SK-N-SH treated with all-trans-retinoic acid at 6 μM for 48 hours (cell line): ENCODE measurements at regions not wholly inside any gene's neighbourhood (a gene's known extent, or its start where the extent isn't known, plus 50 kb on each side); places are given as distances from the start of the nearest gene placed in this dataset.

ENCODE experiments used
- ATAC-seq: fragments of 200-7000 bp; cut with Tn5 transposase; 3 replicates; pipeline ENCODE4 v1.9.1; 2020; ENCODE audit warnings: mild to moderate bottlenecking, moderate library complexity
- ARNTL ChIP-seq: fragments of 450-650 bp; formaldehyde crosslinking; IDR thresholded peaks from 2 replicates; pipeline ENCODE4 v1.5.0; 2020; ENCODE audit warnings: low read depth, mild to moderate bottlenecking, moderate library complexity, borderline replicate concordance
- CREB5 ChIP-seq: fragments of 250-450 bp; sonication (Bioruptor Pico); IDR thresholded peaks from 2 replicates; pipeline ENCODE4 v1.5.1; 2020; ENCODE audit warnings: low read depth, mild to moderate bottlenecking, moderate library complexity
- CSDC2 ChIP-seq: fragments of 250-450 bp; sonication (Bioruptor Pico); IDR thresholded peaks from 2 replicates; pipeline ENCODE4 v1.5.0; 2020; ENCODE audit warnings: mild to moderate bottlenecking, moderate library complexity
- CSRNP3 ChIP-seq: fragments of 250-450 bp; sonication (Bioruptor Pico); IDR thresholded peaks from 2 replicates; pipeline ENCODE4 v1.5.1; 2021; ENCODE audit warnings: mild to moderate bottlenecking, moderate library complexity
- ESRRG ChIP-seq: fragments of 250-450 bp; sonication (Bioruptor Pico); IDR thresholded peaks from 2 replicates; pipeline ENCODE4 v1.6.1; 2021; ENCODE audit warnings: mild to moderate bottlenecking
- GLIS3 ChIP-seq: fragments of 250-450 bp; sonication (Bioruptor Pico); IDR thresholded peaks from 2 replicates; pipeline ENCODE4 v1.5.0; 2020; ENCODE audit warnings: mild to moderate bottlenecking, moderate library complexity
- ISL1 ChIP-seq: fragments of 250-450 bp; sonication (Bioruptor Pico); IDR thresholded peaks from 2 replicates; pipeline ENCODE4 v2.1.2; 2022; ENCODE audit warnings: mild to moderate bottlenecking, moderate library complexity
- OSR1 ChIP-seq: fragments of 250-450 bp; sonication (Bioruptor Pico); IDR thresholded peaks from 2 replicates; pipeline ENCODE4 v1.8.0; 2022; ENCODE audit warnings: moderate library complexity, mild to moderate bottlenecking, inconsistent platforms
- PATZ1 ChIP-seq: fragments of 250-450 bp; sonication (Bioruptor Pico); IDR thresholded peaks from 2 replicates; pipeline ENCODE4 v1.8.0; 2020; ENCODE audit warnings: mild to moderate bottlenecking, moderate library complexity, borderline replicate concordance
- POU6F1 ChIP-seq: fragments of 250-450 bp; sonication (Bioruptor Pico); IDR thresholded peaks from 2 replicates; pipeline ENCODE4 v1.8.0; 2021; ENCODE audit warnings: low read depth, mild to moderate bottlenecking, moderate library complexity, borderline replicate concordance
- PPARA ChIP-seq: fragments of 250-450 bp; sonication (Bioruptor Pico); IDR thresholded peaks from 2 replicates; pipeline ENCODE4 v1.5.0; 2020; ENCODE audit warnings: mild to moderate bottlenecking, borderline replicate concordance
- RARB ChIP-seq: fragments of 250-450 bp; sonication (Bioruptor Pico); IDR thresholded peaks from 2 replicates; pipeline ENCODE4 v1.8.0; 2021; ENCODE audit warnings: mild to moderate bottlenecking, moderate library complexity
- SNAI2 ChIP-seq: fragments of 250-450 bp; sonication (Bioruptor Pico); IDR thresholded peaks from 2 replicates; pipeline ENCODE4 v1.5.0; 2020; ENCODE audit warnings: mild to moderate bottlenecking, moderate library complexity
- TOX ChIP-seq: fragments of 250-450 bp; sonication (Bioruptor Pico); IDR thresholded peaks from 2 replicates; pipeline ENCODE4 v1.8.0; 2021; ENCODE audit warnings: mild to moderate bottlenecking, moderate library complexity, borderline replicate concordance
- TSHZ2 ChIP-seq: fragments of 250-450 bp; sonication (Bioruptor Pico); IDR thresholded peaks from 2 replicates; pipeline ENCODE4 v1.5.0; 2020; ENCODE audit warnings: mild to moderate bottlenecking, moderate library complexity
- ZFP3 ChIP-seq: fragments of 250-450 bp; sonication (Bioruptor Pico); IDR thresholded peaks from 2 replicates; pipeline ENCODE4 v1.5.0; 2020; ENCODE audit warnings: mild to moderate bottlenecking, moderate library complexity
- ZFP30 ChIP-seq: fragments of 450-650 bp; formaldehyde crosslinking; IDR thresholded peaks from 2 replicates; pipeline ENCODE4 v1.5.0; 2022; ENCODE audit warnings: mild to moderate bottlenecking, moderate library complexity
- ZNF565 ChIP-seq: fragments of 450-650 bp; formaldehyde crosslinking; conservative IDR thresholded peaks from 2 replicates; pipeline ENCODE4 v1.5.0; 2020; ENCODE audit warnings: low read depth, mild to moderate bottlenecking, moderate library complexity
- ZNF8 ChIP-seq: fragments of 450-650 bp; formaldehyde crosslinking; IDR thresholded peaks from 2 replicates; pipeline ENCODE4 v1.5.0; 2020; ENCODE audit warnings: mild to moderate bottlenecking, moderate library complexity

- TF ChIP-seq CSRNP3 (CRISPR knock-in tag) (no peak), ZFP30 (CRISPR knock-in tag) (no peak), GLIS3 (CRISPR knock-in tag) (no peak), CREB5 (no peak), ZNF8 (no peak), POU6F1 (CRISPR knock-in tag) (no peak), OSR1 (CRISPR knock-in tag) (no peak), ZFP3 (no peak), ISL1 (CRISPR knock-in tag) (no peak), ZNF565 (CRISPR knock-in tag) (no peak), CSDC2 (no peak), SNAI2 (CRISPR knock-in tag) (no peak), PATZ1 (CRISPR knock-in tag) (no peak), PPARA (CRISPR knock-in tag) (no peak), TSHZ2 (CRISPR knock-in tag) (no peak), ARNTL (CRISPR knock-in tag) (no peak), ESRRG (CRISPR knock-in tag) (no peak), RARB (CRISPR knock-in tag) (no peak), TOX (no peak)
- ATAC-seq, result no peak
Measured at GRCh38 chr10:79883986-79884385, 57.4 kb downstream of the NUTM2E start.

- ATAC-seq, result no peak
- TF ChIP-seq RARB (CRISPR knock-in tag) (no peak), CSRNP3 (CRISPR knock-in tag) (no peak), ZFP30 (CRISPR knock-in tag) (peak; percentile 54; the same call in 1 of the 2 replicates), TSHZ2 (CRISPR knock-in tag) (no peak), ISL1 (CRISPR knock-in tag) (no peak), ZFP3 (no peak)
Measured at GRCh38 chr10:79886345-79886744, 59.8 kb downstream of the NUTM2E start.
